NCI-H69 (cell line): ENCODE measurements at regions not wholly inside any gene's neighbourhood (a gene's known extent, or its start where the extent isn't known, plus 50 kb on each side); places are given as distances from the start of the nearest gene placed in this dataset.

ENCODE experiments used
- DNase-seq: peaks from one replicate; lab custom pipeline; 2025; lab: John Stamatoyannopoulos, UW

- no peak for DNase-seq
These were observed 84.8 kb upstream of the ZNF827 start for GRCh38 chr4:146023334-146023967.

- no peak for DNase-seq
These were observed 83.9 kb upstream of the ZNF827 start for GRCh38 chr4:146022541-146022940.

GRCh38 chr4:146018247-146018646 lies 79.6 kb upstream of the ZNF827 start:
- DNase-seq = no peak

GRCh38 chr4:146004730-146005129 lies 66.1 kb upstream of the ZNF827 start:
- DNase-seq = no peak

- peak; percentile 74 for DNase-seq
These were observed 50.0 kb upstream of the ZNF827 start for GRCh38 chr4:145988628-145989027.
